Lower leg skin (tissue), 3 donors: ENCODE measurements at regions not wholly inside any gene's neighbourhood (a gene's known extent, or its start where the extent isn't known, plus 50 kb on each side); places are given as distances from the start of the nearest gene placed in this dataset.

Source experiments
- POLR2A ChIP-seq, 2 donors: fragments of 450-650 bp; IDR thresholded peaks; one replicate each; pipeline ENCODE4 v1.6.1; 2016 to 2017; ENCODE audit warnings: antibody characterized with exemption in 2 of 2, mild to moderate bottlenecking in 1 of 2, moderate library complexity in 1 of 2
- TF ChIP-seq, protein P1 (sequence below), 3 donors: fragments of 450-650 bp; IDR thresholded peaks; one replicate each; pipeline ENCODE4 v1.5.1; 2016; ENCODE audit warnings: antibody characterized with exemption in 3 of 3, mild to moderate bottlenecking in 3 of 3, moderate library complexity in 2 of 3

DNA sequence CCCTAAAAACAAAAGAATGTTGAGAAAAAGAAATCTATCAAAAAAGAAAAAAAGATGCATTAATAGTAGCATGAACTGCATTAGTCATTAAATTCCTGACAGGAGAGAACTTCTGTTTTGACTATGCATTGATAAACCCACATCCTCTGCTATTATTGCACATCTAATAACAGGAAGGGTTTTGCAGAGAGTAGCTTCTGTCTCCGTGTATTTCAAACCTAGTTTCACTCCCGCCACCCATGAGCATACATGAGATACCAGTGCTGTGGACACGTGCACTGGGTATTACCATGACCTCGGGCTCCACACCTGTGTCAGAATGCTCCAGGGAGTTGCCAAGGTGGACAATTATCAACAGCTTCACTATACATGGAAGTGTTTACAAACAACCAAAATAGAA, 449.1 kb upstream of the SOX5 start:
- TF ChIP-seq, protein P1, sequence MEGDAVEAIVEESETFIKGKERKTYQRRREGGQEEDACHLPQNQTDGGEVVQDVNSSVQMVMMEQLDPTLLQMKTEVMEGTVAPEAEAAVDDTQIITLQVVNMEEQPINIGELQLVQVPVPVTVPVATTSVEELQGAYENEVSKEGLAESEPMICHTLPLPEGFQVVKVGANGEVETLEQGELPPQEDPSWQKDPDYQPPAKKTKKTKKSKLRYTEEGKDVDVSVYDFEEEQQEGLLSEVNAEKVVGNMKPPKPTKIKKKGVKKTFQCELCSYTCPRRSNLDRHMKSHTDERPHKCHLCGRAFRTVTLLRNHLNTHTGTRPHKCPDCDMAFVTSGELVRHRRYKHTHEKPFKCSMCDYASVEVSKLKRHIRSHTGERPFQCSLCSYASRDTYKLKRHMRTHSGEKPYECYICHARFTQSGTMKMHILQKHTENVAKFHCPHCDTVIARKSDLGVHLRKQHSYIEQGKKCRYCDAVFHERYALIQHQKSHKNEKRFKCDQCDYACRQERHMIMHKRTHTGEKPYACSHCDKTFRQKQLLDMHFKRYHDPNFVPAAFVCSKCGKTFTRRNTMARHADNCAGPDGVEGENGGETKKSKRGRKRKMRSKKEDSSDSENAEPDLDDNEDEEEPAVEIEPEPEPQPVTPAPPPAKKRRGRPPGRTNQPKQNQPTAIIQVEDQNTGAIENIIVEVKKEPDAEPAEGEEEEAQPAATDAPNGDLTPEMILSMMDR (IDR thresholded peaks at IDR 0.05), result no peak
- no peak for TF ChIP-seq POLR2A (IDR thresholded peaks at IDR 0.05)
